Activated naive CD4-positive, alpha-beta T cell treated with Interleukin-2 at 50 U/mL for 16 hours (primary cell): ENCODE measurements at regions not wholly inside any gene's neighbourhood (a gene's known extent, or its start where the extent isn't known, plus 50 kb on each side); places are given as distances from the start of the nearest gene placed in this dataset.
"Not testable (repeated sequence)": the region's sequence is repeated elsewhere in the genome, so short reads cannot be mapped to it uniquely, and the experiment has no call there.

Experiments used
- DNase-seq: peaks from one replicate; pipeline ENCODE4 v3.0.0-alpha.2; 2020

GRCh38 chr4:59518005-59518823, 1681.9 kb upstream of the ADGRL3 start:
- DNase-seq: no peak

- no peak for DNase-seq
Measured at GRCh38 chr4:59525885-59526284, 1674.2 kb upstream of the ADGRL3 start.

- DNase-seq: no peak
Measured at GRCh38 chr4:59535541-59535940, 1664.6 kb upstream of the ADGRL3 start.

GRCh38 chr4:59536428-59536827, 1663.7 kb upstream of the ADGRL3 start:
- no peak for DNase-seq

- DNase-seq: no peak
Measured at GRCh38 chr4:59537246-59537886, 1662.8 kb upstream of the ADGRL3 start.

- DNase-seq: no peak
Measured at GRCh38 chr4:59539401-59539800, 1660.7 kb upstream of the ADGRL3 start.

GRCh38 chr4:59540311-59540710, 1659.8 kb upstream of the ADGRL3 start:
- DNase-seq: no peak

- no peak for DNase-seq
Measured at GRCh38 chr4:59553063-59553720, 1646.9 kb upstream of the ADGRL3 start.

GRCh38 chr4:59553721-59554091, 1646.4 kb upstream of the ADGRL3 start:
- DNase-seq: no peak

- not testable (repeated sequence) for DNase-seq
Measured at GRCh38 chr4:59556191-59556590, 1643.9 kb upstream of the ADGRL3 start.

- DNase-seq: not testable (repeated sequence)
Measured at GRCh38 chr4:59560141-59560648, 1639.9 kb upstream of the ADGRL3 start.

- no peak for DNase-seq
Measured at GRCh38 chr4:59565836-59566235, 1634.3 kb upstream of the ADGRL3 start.

GRCh38 chr4:59570860-59571476, 1629.2 kb upstream of the ADGRL3 start:
- DNase-seq: no peak

- no peak for DNase-seq
Measured at GRCh38 chr4:59571805-59572430, 1628.2 kb upstream of the ADGRL3 start.

GRCh38 chr4:59583845-59584568, 1616.1 kb upstream of the ADGRL3 start:
- DNase-seq: no peak

- no peak for DNase-seq
Measured at GRCh38 chr4:59597536-59598329, 1602.4 kb upstream of the ADGRL3 start.

GRCh38 chr4:59598330-59598618, 1601.9 kb upstream of the ADGRL3 start:
- no peak for DNase-seq

GRCh38 chr4:59608466-59608865, 1591.7 kb upstream of the ADGRL3 start:
- no peak for DNase-seq

GRCh38 chr4:59612235-59612634, 1587.9 kb upstream of the ADGRL3 start:
- no peak for DNase-seq

- DNase-seq: no peak
Measured at GRCh38 chr4:59615316-59615715, 1584.8 kb upstream of the ADGRL3 start.

GRCh38 chr4:59629348-59629747, 1570.8 kb upstream of the ADGRL3 start:
- no peak for DNase-seq

GRCh38 chr4:59630235-59630634, 1569.9 kb upstream of the ADGRL3 start:
- no peak for DNase-seq
